ENCODE measurements at regions not wholly inside any gene's neighbourhood (a gene's known extent, or its start where the extent isn't known, plus 50 kb on each side); places are given as distances from the start of the nearest gene placed in this dataset.

DNA sequence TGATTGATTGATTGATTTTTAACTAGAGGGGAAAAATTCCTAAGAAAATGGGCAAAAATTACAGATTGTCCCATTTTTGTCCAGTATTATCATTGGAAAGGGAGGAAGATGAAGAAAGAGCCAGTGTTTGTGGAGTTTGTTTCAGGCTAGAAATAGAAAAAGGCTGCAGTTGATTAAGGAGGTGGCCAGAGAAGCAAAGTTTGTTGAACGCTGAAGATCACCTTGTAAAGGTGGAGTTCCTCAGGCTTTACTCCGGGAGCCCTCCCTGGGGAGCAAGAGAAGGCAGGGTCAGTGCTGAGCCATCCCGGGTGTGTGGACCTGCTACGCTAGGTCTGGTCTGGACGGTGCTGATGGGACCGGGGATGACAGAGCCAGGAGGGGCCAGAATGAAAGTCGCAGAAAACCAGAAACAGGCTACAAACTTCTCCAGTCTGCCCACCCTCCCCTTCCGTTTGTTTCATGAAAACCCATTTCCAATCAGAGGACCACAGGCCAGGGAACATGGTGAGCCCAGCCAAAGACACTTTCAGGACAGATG, 222.6 kb upstream of the FOXF1 start:
- no peak for DNase-seq

DNA sequence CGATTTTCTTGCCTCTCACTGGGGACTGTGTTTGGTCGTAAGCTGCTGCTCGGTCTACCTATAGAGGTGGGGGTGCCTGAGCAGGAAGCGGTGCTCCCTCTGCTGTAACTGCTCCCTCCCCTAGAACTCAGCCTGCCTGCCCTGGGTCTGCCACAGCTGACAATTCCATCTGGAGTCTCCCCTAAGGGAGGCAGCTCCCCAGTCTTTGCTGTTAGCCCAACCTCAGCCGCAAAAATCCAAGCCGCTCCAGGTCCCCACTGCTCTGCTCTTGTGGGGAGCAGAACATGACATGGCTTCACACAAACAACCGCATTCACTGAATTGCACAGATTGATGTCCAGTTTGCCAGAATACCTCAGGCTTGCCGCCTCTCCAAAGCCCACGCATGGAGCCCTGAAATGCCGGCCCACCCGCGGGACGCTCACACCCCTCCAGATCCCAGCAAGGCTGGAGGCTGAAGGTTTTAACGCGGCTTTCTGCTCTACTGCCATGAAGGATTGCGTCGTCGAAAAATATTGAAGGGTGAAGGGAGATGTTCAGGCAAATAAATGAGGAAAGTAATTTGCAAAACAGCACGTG, 221.5 kb upstream of the FOXF1 start:
- no peak for DNase-seq

DNA sequence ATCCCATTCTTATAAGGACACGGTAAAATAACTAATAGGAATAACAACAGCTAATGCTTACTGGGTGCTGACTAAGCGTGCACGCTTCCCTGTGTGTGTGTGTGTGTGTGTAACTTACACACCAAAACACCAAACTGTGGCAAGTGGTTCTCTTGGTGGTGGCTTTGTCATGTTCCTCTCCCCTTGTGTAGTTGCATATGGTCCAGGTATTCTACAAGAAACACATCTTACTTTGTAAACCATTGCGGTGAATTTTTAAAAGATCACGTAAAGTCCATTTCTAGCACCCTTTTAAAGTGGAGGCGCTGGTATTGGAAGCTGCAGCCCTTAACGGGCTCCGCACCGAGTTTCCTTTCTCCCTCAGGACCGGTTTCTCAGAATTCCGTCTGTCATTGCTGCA, 221.0 kb upstream of the FOXF1 start:
- no peak for DNase-seq

DNA sequence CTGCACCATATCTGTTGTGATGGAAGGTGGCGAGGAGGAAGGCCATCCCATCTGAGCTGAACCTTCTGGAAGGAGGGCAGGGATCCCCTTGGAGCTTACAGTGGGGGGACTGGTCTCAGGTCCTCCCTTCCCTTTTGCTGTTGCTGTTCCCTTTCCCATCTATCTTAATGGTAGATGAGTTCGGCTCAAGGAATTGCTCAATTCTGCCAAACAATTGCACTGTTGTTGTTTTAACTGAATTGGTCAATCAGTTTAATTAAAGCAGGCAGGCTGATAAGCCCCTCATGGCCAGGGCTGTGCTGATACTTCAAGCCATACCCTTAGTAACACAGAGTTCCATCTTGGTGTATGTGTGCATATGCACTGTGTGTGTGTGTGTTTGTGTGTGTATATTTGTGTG, 220.4 kb upstream of the FOXF1 start:
- DNase-seq: no peak

DNA sequence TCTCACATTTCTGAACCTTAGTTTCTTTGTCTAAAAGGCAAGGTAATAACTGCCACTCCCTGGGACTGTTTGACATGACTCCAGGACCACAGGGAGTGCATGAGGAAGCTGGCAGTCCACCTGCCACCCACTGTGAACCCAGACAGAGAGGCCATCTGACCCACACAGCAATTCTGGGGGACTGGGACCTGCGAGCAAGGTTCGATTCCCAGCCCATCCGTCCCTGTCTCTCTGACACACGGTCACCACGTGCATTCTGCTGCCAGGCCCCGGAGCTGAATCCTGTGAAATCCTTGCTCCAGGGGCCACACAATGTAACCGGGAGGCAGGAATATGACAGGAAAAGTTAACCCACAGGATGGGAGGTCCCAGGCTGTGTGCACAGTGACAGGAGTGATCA, 218.8 kb upstream of the FOXF1 start:
- DNase-seq: no peak

DNA sequence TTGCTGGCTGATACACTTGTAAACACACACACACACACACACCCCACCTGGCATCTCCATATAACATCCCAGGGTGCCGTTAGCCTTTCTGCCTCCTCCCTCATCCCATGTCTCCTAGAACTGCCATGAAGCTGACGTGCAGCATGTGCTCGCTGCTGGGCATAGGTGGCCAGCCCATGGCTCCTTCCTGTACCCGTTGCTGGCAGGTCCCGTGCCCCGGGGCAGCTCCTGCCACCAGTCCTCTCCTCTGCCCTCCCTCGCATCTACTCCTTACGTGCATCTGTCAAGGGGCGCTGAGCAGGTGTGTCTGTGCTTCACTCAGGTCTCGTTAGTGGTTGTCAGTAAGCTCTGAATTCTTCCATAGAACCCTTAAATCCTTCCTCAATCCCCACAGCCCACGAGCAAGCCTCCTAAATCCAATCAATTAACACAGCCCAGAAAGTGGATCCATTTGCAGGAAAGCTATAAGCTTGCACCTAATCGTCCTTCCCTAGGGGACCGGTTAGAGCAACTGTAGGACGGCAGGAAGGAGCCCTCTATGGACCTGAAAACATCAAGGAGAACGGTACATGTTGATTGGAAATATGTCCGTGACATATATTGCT, 218.1 kb upstream of the FOXF1 start:
- DNase-seq: no peak

DNA sequence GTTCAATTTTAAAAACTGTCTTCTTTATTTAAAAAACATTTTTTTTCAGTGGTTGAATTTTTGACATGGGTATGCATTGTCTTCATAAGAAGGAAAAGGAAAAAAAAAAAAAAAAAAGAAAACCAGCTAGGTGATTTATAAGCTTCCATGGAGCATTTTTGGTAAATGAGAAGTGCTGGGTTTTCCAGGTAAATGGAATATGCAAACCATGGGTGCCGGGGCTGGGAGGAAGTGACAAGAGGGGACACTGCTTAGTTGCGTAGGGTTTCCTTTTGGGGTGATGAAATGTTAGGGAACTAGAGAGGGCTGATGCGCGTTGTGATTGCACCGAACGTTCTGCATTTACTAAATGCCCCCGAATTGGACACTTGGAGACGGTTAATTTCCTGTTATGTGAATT, 217.4 kb upstream of the FOXF1 start:
- no peak for DNase-seq

DNA sequence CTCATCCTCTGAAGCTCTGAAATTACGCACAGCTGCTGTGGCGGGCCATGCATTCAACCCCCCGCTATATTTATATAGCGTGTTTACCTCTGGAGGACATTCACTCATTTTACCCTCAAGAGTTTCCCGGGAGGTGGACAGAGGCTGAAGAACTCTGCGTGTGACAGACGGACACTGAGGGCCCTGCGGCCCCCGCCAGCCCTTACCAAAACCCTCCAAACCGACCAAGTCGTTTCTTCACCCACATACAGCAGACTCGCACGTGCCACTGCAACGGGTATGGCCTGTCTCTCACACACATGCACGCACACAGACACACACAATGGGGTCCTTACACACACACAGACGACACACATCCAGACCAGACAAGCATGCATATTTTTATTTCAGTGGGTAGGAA, 216.4 kb upstream of the FOXF1 start:
- no peak for DNase-seq

DNA sequence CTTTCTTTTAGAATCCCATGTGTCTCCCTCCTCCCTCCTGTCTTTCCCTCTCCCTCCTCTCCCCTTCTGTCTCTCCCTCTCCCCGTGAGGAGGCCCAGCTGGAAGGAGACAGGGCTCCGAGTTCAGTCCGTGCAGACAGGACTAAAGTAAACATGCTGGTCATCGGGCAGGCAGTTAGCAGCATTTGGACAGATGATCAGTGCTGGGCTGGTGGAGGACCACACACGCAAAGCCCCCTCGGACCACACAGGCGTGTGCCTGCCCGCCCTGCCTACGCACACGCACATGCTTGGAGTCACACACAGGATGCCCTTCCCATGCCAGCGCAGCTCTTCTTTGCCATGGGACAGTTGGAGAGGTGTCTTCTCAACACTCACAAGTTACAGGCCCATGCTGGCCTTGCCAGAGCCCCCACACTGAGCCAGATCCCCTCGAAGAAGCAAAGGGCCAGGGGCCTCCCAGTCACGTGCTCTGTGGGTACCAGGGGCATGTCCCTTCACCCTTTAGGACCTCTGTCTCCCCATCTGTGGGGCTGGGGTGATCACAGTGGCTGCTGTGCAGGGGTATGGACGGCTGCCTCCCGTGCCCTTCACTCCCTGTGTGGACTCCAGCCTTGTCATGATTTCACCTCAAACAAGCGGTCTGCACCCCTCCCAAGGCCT, 215.7 kb upstream of the FOXF1 start:
- no peak for DNase-seq

DNA sequence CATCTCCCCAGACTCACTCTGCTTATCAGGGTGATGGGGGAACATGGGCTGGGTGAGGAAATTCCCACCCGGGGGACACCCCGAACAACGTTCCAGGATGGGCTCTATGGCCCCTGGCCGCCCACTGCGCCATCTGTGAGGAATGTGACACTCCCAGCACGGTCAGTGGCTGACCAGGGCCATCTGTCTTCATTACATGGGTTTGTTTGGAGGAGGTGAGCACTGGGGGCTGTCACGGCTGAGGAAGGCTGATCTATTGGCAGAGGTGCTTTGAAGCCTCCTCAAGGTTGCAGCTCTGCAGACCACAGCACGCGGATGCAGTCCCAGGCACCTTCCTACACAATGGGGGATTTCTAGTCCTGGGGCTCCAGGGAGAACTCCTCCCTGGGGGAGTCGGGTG, 214.1 kb upstream of the FOXF1 start:
- DNase-seq: no peak

DNA sequence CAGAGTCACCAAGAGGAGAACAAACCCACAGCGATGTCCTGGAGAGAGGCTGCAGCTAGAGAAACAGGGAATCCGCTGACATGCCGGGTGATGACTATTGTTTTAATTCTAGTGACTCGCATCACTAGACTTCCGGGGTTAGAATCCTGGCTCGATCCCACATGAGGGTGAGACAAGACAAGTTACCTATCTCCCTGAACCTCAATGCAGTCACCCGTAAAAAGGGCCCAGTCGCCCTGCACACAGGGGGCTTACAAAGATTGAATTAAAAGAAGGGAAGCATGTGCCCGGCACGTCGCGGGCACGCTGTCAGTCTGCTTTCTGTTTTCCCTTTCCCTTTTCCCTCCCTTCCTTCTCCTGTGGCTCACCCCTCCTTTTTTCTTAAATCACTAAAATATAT, 212.9 kb upstream of the FOXF1 start:
- no peak for DNase-seq

DNA sequence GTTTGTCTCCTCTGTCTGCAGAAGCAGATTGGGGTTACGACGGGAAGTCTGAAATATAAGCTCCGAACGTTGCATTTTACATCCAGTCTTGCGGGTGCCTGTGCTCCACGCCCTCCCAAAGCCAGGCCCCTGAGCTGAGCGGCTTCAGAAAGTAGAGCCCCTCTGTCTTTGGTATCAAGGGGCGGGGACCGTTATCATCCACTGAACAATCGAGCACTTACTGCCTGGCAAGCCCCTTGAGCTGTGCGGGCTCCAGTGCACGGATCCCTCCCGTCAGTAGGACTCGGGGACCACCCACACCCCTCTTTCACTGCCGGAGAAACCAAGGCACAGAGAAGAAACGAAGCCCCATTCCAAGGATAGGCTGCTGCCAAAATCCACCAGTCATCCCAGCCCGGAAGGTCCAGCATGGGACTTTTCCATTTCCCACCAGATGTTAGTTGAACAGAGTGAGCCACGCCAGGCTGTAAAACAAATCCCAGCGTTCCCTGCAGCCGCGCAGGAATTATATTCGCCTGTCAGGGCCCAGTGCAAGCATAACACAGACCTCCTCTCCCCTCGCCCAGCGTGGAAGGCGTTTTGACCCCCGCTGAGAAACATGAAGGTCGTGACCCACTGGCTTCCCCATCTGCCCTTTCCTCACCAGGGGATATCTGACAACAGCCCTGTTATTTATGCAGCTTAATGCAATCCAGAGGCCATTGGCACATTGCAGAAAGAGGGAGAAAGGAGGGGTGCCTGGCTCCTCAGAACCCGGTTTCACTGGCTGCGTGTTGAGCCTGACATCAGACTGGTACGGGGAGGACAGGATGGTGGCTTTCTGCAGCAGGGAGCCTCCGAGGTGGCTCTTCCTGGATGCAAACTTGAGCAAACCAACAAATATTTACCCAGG, 212.2 kb upstream of the FOXF1 start:
- DNase-seq: no peak

DNA sequence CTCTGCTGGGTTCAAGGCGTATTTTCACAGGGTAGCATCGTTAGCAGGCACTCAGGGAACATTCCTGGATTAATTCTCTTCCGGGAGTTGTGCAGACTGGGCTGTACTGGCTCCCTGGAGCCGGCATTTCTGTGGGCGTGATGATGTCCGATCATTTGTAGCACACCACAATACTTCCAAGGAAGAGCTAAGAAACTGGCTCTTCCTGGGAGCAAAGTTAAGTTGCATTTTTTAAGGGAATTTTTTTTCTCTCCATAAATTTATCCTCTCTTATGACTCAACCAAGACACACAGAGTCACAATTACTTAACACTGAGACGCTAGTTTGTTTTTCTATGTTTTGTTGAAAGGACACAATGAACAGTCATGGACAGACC, 211.6 kb upstream of the FOXF1 start:
- DNase-seq: no peak

DNA sequence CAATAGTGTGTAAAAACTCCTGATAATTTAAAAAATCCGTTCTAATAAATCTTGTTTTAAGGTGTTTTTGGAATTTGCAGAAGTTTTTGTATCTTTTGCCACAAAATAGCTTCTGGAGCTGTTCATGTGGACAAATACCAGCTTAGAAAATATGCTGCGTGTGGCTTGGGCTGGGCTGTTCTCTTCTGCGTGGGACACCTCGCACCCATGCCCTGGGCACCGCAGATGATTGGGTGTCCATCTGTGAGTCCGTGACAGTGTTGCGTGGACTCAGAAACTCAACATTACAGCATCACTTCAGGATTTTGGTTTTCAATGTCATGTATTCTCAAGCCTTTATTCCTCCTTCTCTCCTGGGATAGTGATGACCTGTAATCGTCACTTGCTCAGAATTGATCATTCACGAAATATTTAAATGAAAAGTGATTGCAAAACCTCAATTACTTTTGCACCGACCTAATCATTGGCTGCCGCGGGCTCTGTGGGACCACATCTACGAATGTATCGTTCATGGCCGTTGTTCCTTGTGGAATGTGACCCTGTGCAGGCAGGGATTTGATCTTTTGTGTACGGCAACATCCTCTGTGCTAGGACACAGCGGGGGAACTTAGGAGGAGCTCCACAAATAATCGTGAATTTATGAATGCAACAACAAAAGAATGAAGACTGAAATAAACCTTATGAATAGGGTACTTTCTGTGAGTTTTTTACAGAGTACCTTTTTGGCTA, 210.3 kb upstream of the FOXF1 start:
- no peak for DNase-seq

DNA sequence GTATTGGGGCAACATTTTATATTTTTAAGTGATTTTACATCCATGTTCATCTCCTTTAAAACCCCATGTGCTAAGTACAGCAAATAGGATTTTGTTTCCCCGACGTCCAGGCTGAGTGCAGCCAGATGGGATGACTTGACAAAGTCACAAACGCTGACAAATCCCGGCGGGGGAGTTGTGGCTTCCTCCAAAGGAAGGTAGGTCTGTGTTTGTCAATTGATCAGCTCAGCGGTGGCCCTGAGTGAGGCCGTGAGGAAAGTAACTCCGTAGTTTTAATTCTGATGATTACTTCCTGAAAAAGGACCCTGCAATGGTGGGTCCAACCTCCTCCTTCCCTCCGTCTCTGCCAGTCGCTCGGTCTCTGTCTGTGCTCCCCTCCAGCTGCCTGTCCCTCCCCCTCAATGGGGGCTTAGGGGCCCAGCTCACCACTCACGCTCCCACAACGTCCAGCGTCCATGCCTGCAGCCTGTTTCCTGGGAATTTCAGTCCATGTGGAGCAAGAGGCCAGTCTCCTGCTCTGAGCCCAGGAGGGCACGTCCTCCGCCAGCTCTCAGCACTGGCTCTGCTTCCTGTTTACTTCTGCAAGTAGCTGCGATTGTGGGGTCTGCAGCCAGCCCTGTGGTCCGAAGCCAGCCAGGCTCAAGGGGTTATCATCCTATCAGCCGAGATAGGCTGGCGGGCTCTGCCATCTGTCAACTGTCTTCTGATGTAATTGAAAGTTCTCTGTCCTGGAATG, 209.4 kb upstream of the FOXF1 start:
- no peak for DNase-seq

DNA sequence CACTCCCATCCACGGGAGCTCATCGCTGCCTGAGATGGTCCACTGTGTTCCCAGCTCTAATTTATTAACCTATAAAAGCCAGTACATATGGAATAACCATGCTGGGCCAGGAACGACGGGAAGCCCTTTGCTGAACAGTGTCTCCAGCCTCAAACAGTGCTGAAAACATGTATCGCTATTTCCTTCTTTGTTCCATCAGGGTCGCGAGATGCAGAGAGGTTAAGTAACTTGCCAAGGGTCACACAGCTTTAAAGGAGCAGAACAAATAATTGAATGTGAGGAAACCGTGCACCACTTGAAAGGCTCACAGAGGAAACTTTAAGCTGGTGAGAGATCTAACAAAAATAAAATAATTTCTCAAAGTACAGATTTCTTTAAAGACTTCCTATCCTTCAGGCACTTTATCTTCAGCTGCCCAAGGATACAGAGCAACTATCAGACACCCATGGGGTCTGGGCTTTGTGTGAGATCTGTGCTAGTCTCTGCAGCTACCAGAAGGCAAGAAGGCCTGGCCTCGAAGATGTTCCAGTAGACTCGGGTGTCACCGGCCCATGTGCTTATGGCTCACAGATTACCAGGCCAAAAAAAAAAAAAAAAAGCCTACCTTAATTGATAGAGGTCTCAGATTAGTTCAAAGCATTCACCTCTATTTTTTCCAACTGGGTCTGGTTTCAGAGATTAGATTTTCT, 207.8 kb upstream of the FOXF1 start:
- no peak for DNase-seq

DNA sequence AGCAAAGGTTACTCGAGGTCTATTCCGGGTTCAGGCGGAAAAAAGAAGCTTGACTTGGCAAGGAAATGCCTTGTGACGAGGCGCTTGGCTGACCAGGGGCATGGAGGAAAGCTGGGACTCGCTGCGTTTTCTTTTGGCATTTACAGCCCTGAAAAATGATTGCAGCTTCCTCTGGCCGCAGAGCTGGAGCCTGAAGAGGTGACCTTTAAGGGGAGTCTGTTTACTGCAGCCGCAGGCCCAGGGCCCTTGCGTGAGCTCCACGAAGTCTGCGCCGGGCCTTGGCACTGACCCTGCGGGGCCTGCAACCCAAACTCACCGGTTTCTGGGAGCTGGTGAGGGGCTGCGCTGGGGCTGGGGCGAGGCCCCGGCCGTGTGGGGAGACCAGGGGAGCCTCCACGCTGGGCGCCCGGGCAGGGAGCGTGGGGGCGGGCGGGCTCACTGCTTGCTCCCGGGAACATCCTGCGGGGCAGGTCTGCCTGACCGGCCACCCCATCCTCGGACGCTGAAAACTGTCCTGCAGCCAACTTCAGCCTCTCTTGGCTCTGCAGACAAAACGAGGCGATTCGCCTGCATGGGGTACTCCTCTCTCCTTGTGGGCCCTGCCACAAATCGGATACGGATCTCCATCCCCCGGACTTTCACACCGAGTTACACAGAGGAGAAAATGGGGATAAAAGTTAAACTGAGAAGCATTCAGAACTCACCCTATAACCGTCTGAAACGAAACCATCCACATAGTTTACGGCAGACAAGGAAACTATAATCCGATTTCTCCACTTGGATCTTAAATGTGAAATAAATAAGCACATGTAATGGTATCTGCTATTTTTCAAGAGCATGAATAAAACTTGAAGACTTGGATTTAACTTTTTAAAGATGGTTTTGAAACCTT, 206.3 kb upstream of the FOXF1 start:
- no peak for DNase-seq

DNA sequence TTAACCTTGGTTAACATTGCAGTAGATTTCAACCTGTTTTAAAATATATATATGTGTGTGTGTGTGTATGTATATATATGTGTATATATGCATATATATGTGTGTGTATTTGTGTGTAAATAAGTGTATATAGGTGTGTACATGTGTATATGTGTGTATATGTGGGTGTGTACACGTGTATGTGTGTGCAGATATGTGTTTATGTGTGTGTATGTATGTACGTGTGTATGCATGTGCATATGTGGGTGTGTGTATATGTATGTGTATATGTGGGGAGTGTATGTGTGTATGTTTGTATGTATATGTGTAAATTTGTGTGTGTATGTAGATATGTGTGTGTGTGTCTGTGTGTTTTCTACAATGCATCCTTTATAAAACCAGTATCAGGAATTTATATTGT, 205.5 kb upstream of the FOXF1 start:
- DNase-seq: no peak

DNA sequence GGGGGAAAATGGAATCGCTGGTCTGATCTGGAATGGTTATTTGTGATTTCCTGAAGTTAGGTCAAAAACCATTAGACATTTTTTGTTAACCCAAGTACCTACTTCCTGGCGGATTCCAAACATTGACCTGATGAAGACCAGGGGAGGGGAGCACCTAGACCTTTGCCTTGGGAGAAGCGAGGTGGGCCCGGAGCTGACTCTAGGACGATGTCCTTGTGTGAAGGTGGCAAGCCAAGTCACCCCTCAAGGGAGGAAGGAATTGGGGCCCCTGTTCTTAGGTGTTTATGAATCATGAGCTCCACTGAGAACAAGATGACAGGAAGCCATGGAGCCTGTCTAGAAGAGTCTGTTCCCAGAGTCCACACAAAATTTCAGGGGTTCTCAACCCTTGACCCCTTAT, 204.9 kb upstream of the FOXF1 start:
- no peak for DNase-seq

DNA sequence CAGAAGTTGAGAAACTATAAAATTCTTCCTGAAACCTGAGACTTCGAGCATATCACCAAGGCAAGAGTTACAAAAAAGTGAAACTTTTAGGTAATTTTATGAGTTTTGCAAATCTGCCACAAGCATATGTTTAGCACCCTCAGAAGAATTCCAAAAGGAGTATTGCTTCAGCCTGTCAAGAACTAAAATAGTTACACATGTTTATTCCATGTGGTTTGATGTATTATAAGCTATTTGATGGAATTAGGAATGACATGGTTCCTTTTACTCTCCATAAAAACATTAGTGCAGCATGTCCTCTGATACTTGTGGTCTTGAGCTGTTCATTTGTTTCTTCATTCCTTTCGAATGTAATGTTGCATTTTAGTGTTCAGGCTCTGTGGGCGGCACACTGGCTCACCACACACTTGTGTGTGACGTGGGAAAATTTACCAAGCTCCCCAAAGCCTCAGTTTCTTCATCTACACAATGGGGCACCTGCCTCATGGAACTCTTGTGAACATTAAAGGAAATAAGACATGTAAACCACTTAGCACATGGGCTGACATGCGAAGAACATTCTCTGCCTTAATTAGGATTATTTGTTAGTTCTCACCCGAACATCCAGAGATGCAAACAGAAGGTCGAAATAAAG, 204.2 kb upstream of the FOXF1 start:
- DNase-seq: no peak
